ENCODE measurements at regions not wholly inside any gene's neighbourhood (a gene's known extent, or its start where the extent isn't known, plus 50 kb on each side); places are given as distances from the start of the nearest gene placed in this dataset.

- Histone ChIP-seq H3K36me3 (ENCODE audit: insufficient read depth, low read length, poor library complexity, severe bottlenecking) (no peaks in the 10 kb centered on the region), H3K4me3 (ENCODE audit: low read depth, low read length, poor library complexity, severe bottlenecking) (no peak overlapping the region), H3K4me1 (ENCODE audit: insufficient read depth, low read length, poor library complexity, severe bottlenecking) (no peaks in the 10 kb centered on the region), H3K27me3 (replicated peaks; ENCODE audit: insufficient read depth, low read depth, low read length, poor library complexity) (no peaks in the 10 kb centered on the region), H3K9me3 (ENCODE audit: low read depth, low read length, poor library complexity, severe bottlenecking) (no peaks in the 10 kb centered on the region), H3K27ac (ENCODE audit: low read depth, low read length, poor library complexity, severe bottlenecking) (no peak overlapping the region)
- ChIA-PET POLR2A (ENCODE audit: low non-redundant PET) (no interaction called here), CTCF (no interaction called here)
- intact Hi-C loops (cut with micrococcal nuclease; ENCODE audit: unreplicated experiment), result no loop called here
- TF ChIP-seq EZH2 (IDR thresholded peaks at IDR 0.05; ENCODE audit: borderline replicate concordance, low read depth, low read length, poor library complexity, severe bottlenecking) (no peak), CTCF (conservative IDR thresholded peaks at IDR 0.05; ENCODE audit: low read depth, low read length) (no peak)
- DNase-seq (ENCODE audit: low spot score), result no peak
- no TSS peak for BruUV-seq (replicated peaks)
Observed at GRCh38 chr3:67706934-67707333, 52.5 kb upstream of the SUCLG2 start.

DNA sequence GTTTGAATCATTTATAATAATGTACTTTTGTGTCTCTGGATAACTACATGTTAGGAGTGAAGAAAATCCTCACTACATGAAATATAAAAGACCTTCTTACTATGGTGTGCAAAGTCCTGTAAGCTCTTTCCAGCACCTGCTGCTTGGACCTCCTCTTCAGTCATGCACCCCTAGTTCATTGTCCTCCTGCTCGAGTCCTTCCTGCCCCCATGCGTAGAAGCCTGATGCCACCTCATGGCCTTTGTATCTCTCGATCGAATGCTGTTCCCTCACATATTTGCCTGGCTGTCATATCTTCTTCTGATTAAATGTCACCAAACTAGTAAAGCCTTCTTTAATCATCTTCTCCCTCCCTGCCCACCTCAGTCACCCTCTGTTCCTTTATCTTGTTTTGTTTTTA, 49.9 kb upstream of the SUCLG2 start:
- ChIA-PET POLR2A (ENCODE audit: low non-redundant PET) (no interaction called here), CTCF (no interaction called here)

More for the DNA sequence above, 49.9 kb upstream of the SUCLG2 start:
- intact Hi-C loops (cut with micrococcal nuclease; ENCODE audit: unreplicated experiment), result no loop called here
- DNase-seq (ENCODE audit: low spot score), result no peak
- no TSS peak for BruUV-seq (replicated peaks)
- no peaks in the 10 kb centered on the region for H3K36me3 ChIP-seq (ENCODE audit: insufficient read depth, low read length, poor library complexity, severe bottlenecking)
- H3K9me3 ChIP-seq (ENCODE audit: low read depth, low read length, poor library complexity, severe bottlenecking), result no peaks in the 10 kb centered on the region
- H3K4me1 ChIP-seq (ENCODE audit: insufficient read depth, low read length, poor library complexity, severe bottlenecking), result no peaks in the 10 kb centered on the region
- no peak for TF ChIP-seq EZH2 (IDR thresholded peaks at IDR 0.05; ENCODE audit: borderline replicate concordance, low read depth, low read length, poor library complexity, severe bottlenecking)
- no peak for TF ChIP-seq CTCF (conservative IDR thresholded peaks at IDR 0.05; ENCODE audit: low read depth, low read length)
- H3K27ac ChIP-seq (ENCODE audit: low read depth, low read length, poor library complexity, severe bottlenecking), result no peak overlapping the region
- H3K4me3 ChIP-seq (ENCODE audit: low read depth, low read length, poor library complexity, severe bottlenecking), result no peak overlapping the region
- H3K27me3 ChIP-seq (replicated peaks; ENCODE audit: insufficient read depth, low read depth, low read length, poor library complexity), result no peaks in the 10 kb centered on the region
